SK-N-MC (cell line): ENCODE measurements at regions not wholly inside any gene's neighbourhood (a gene's known extent, or its start where the extent isn't known, plus 50 kb on each side); places are given as distances from the start of the nearest gene placed in this dataset.

Experiments used
- DNase-seq: peaks from one replicate; pipeline ENCODE4 v3.0.0-alpha.2; 2011; ENCODE audit warnings: low read depth, low spot score
- H3K27ac ChIP-seq: fragments of 200-600 bp; sonication (generic); 2 replicates; pipeline ENCODE4 v1.5.1; 2016; ENCODE audit warnings: mixed run types
- H3K36me3 ChIP-seq: fragments of 200-600 bp; sonication (generic); 2 replicates; pipeline ENCODE4 v1.6.1; 2017; ENCODE audit warnings: antibody characterized with exemption, low read length, mixed read lengths; ENCODE audit not compliant: insufficient read depth
- H3K4me3 ChIP-seq: fragments of 200-600 bp; sonication (generic); 2 replicates; pipeline ENCODE4 v1.5.1; 2016
- H3K9ac ChIP-seq: fragments of 200-600 bp; sonication (generic); 2 replicates; pipeline ENCODE4 v1.8.0; 2017; ENCODE audit warnings: mixed run types, mixed read lengths; ENCODE audit not compliant: insufficient read length
- H3K9me3 ChIP-seq: fragments of 200-600 bp; sonication (generic); 2 replicates; pipeline ENCODE4 v1.6.1; 2017; ENCODE audit warnings: low read depth, mild to moderate bottlenecking, antibody characterized with exemption, low read length, moderate library complexity, mixed read lengths
- EZH2 ChIP-seq: fragments of 200-600 bp; sonication (generic); IDR thresholded peaks from one replicate; pipeline ENCODE4 v1.6.1; 2017; ENCODE audit warnings: antibody characterized with exemption
- FOXP2 ChIP-seq: optimal IDR thresholded peaks from 2 replicates; pipeline ENCODE3; 2011; ENCODE audit warnings: mild to moderate bottlenecking, moderate library complexity; ENCODE audit not compliant: insufficient read depth; ENCODE audit errors: extremely low read length, control extremely low read depth
- POLR2AphosphoS5 ChIP-seq: IDR thresholded peaks from 2 replicates; pipeline ENCODE4 v1.6.1; 2012; ENCODE audit warnings: mild to moderate bottlenecking, low read depth, low read length, borderline replicate concordance

GRCh38 chrX:40265936-40266335, 168.2 kb upstream of the BCOR start:
- no peaks in the 10 kb centered on the region for H3K36me3 ChIP-seq
- no peaks in the 10 kb centered on the region for H3K9me3 ChIP-seq
- H3K9ac ChIP-seq = no peak overlapping the region
- no peak overlapping the region for H3K27ac ChIP-seq
- no peak overlapping the region for H3K4me3 ChIP-seq
- TF ChIP-seq POLR2AphosphoS5 (no peak), EZH2 (no peak), FOXP2 (no peak)
- no peak for DNase-seq

GRCh38 chrX:40263014-40263560, 165.3 kb upstream of the BCOR start:
- Histone ChIP-seq H3K36me3 (no peaks in the 10 kb centered on the region), H3K9me3 (no peaks in the 10 kb centered on the region), H3K27ac (no peak overlapping the region), H3K4me3 (no peak overlapping the region), H3K9ac (no peak overlapping the region)
- no peak for DNase-seq
- no peak for TF ChIP-seq EZH2

- no peaks in the 10 kb centered on the region for H3K9me3 ChIP-seq
- no peaks in the 10 kb centered on the region for H3K36me3 ChIP-seq
- H3K4me3 ChIP-seq = no peak overlapping the region
- H3K27ac ChIP-seq = no peak overlapping the region
- no peak for DNase-seq
- TF ChIP-seq POLR2AphosphoS5 (no peak), FOXP2 (no peak), EZH2 (no peak)
- H3K9ac ChIP-seq = no peak overlapping the region
These were observed 164.6 kb upstream of the BCOR start for GRCh38 chrX:40262157-40263013.

- TF ChIP-seq EZH2 (no peak), POLR2AphosphoS5 (no peak), FOXP2 (no peak)
- Histone ChIP-seq H3K9me3 (no peaks in the 10 kb centered on the region), H3K9ac (no peak overlapping the region), H3K4me3 (no peak overlapping the region), H3K27ac (no peak overlapping the region), H3K36me3 (no peaks in the 10 kb centered on the region)
- no peak for DNase-seq
These were observed 164.0 kb upstream of the BCOR start for GRCh38 chrX:40261833-40262156.

GRCh38 chrX:40260146-40260747, 162.5 kb upstream of the BCOR start:
- H3K9ac ChIP-seq = no peak overlapping the region
- no peak overlapping the region for H3K4me3 ChIP-seq
- no peak for DNase-seq
- H3K36me3 ChIP-seq = no peaks in the 10 kb centered on the region
- TF ChIP-seq FOXP2 = no peak
- no peak for TF ChIP-seq EZH2
- TF ChIP-seq POLR2AphosphoS5 = no peak
- no peak overlapping the region for H3K27ac ChIP-seq
- no peaks in the 10 kb centered on the region for H3K9me3 ChIP-seq

GRCh38 chrX:40258909-40259308, 161.2 kb upstream of the BCOR start:
- no peak overlapping the region for H3K9ac ChIP-seq
- no peak for TF ChIP-seq POLR2AphosphoS5
- TF ChIP-seq EZH2 = no peak
- TF ChIP-seq FOXP2 = no peak
- no peaks in the 10 kb centered on the region for H3K36me3 ChIP-seq
- H3K4me3 ChIP-seq = no peak overlapping the region
- no peaks in the 10 kb centered on the region for H3K9me3 ChIP-seq
- DNase-seq = no peak
- H3K27ac ChIP-seq = no peak overlapping the region

- TF ChIP-seq FOXP2 (no peak), EZH2 (no peak), POLR2AphosphoS5 (no peak)
- Histone ChIP-seq H3K4me3 (no peak overlapping the region), H3K27ac (no peak overlapping the region), H3K9ac (no peak overlapping the region), H3K9me3 (no peaks in the 10 kb centered on the region), H3K36me3 (no peaks in the 10 kb centered on the region)
- DNase-seq = no peak
These were observed 156.0 kb upstream of the BCOR start for GRCh38 chrX:40253771-40254170.

GRCh38 chrX:40249582-40249981, 151.8 kb upstream of the BCOR start:
- Histone ChIP-seq H3K4me3 (no peak overlapping the region), H3K36me3 (no peaks in the 10 kb centered on the region), H3K9me3 (no peaks in the 10 kb centered on the region), H3K27ac (no peak overlapping the region), H3K9ac (no peak overlapping the region)
- DNase-seq = no peak
- TF ChIP-seq POLR2AphosphoS5 = no peak

GRCh38 chrX:40248822-40249221, 151.1 kb upstream of the BCOR start:
- H3K9ac ChIP-seq = no peak overlapping the region
- no peak overlapping the region for H3K27ac ChIP-seq
- no peak overlapping the region for H3K4me3 ChIP-seq
- TF ChIP-seq FOXP2 (no peak), POLR2AphosphoS5 (no peak), EZH2 (no peak)
- no peak for DNase-seq
- H3K36me3 ChIP-seq = no peaks in the 10 kb centered on the region
- no peaks in the 10 kb centered on the region for H3K9me3 ChIP-seq
